ENCODE measurements at regions not wholly inside any gene's neighbourhood (a gene's known extent, or its start where the extent isn't known, plus 50 kb on each side); places are given as distances from the start of the nearest gene placed in this dataset.

DNA sequence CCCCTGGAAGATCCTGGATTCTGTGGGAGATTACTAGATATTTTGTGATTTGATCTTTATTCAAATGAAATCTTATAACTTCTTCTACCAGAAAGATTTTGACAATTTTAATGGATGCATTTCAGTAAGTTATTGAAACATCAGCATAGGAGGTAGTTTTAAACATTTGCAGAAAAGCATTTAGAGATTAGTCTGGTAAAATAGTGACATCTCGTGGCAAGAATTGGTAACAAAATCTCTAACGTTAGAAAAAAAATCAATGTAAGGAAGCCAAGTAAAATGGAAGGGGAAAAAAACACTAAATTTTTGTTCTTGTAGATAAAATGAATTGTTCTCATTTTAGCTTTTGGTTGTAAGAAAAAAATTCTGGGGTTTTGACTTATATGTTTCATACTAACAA lies 73.3 kb downstream of the TASL start:
- peak; percentile 94 for FAIRE-seq

- FAIRE-seq: no peak
Observed at GRCh38 chrX:30495468-30495867, 82.1 kb downstream of the TASL start.

- no peak for FAIRE-seq
Observed at GRCh38 chrX:30493348-30493747, 84.2 kb downstream of the TASL start.

GRCh38 chrX:30489323-30489722 lies 88.2 kb downstream of the TASL start:
- no peak for FAIRE-seq

GRCh38 chrX:30488092-30488491 lies 89.5 kb downstream of the TASL start:
- FAIRE-seq: no peak

- no peak for FAIRE-seq
Observed at GRCh38 chrX:30483996-30484395, 93.6 kb downstream of the TASL start.

DNA sequence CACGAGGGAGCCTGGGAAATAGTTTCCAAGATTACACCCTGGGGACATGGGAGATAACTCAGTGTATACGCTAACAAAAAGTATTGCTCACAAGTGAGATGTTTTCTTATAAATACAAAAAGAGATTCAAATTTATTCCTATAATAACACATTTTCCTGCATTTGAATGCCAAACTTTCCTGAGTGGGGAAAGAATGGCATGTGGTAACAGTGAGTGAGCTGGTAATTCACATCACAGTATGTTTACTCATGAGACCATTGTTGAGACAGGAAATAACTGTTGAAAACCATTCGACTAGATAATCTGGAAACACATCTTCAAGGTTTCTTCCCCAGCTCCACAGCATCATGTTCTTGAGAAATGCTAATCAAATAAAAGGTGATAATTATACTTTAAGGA lies 109.1 kb downstream of the TASL start:
- no peak for FAIRE-seq

Data from endometrium (tissue), 2 donors.